Endothelial cell of umbilical vein (primary cell): ENCODE measurements at regions not wholly inside any gene's neighbourhood (a gene's known extent, or its start where the extent isn't known, plus 50 kb on each side); places are given as distances from the start of the nearest gene placed in this dataset.

Experiments
- BruUV-seq: library from RNA; stranded (reverse); fragments of 400-500 nt; replicated peaks from 2 replicates; lab custom pipeline; 2021; lab: Mats Ljungman, UMichigan
- CTCF ChIA-PET: fragments of 300-600, 350-600 bp; sonication (Branson Sonifier 250); formaldehyde crosslinking; loops from one replicate; lab custom pipeline; 2021; ENCODE audit warnings: antibody characterized with exemption, inconsistent platforms; lab: Charles Lee
- POLR2A ChIA-PET: fragments of 300-600, 350-600 bp; sonication (Branson Sonifier 250); formaldehyde crosslinking; loops from one replicate; lab custom pipeline; 2021; ENCODE audit warnings: antibody characterized with exemption, inconsistent platforms; lab: Charles Lee
- DNase-seq: peaks from one replicate; pipeline ENCODE4 v3.0.0-alpha.2; 2011; ENCODE audit warnings: low read depth, low spot score
- FAIRE-seq: peaks from 2 replicates; lab custom pipeline; 2011; peaks lifted over from hg19 to GRCh38; lab: Jason Lieb, UNC
- H2AFZ ChIP-seq: 2 replicates; pipeline ENCODE4 v1.6.0; 2012; ENCODE audit warnings: low read depth, low read length, control low read depth, inconsistent platforms
- H3K27ac ChIP-seq: 2 replicates; pipeline ENCODE4 v1.5.1; 2011; ENCODE audit warnings: low read depth, mild to moderate bottlenecking, control low read depth, low read length, moderate library complexity; ENCODE audit not compliant: insufficient read depth
- H3K27me3 ChIP-seq, 2 experiments: 2 replicates each; pipeline versions ENCODE4 v1.6.0 to v1.6.1; 2011; ENCODE audit warnings: low read length in 2 of 2, mixed read lengths in 1 of 2; ENCODE audit not compliant: control insufficient read depth in 2 of 2, insufficient read depth in 2 of 2
- H3K36me3 ChIP-seq, 2 experiments: 2 replicates in 1 of 2; 3 replicates in 1 of 2; pipeline ENCODE4 v1.5.1; 2011; ENCODE audit warnings: low read length in 2 of 2, mild to moderate bottlenecking in 1 of 2, moderate library complexity in 1 of 2; ENCODE audit not compliant: control insufficient read depth in 2 of 2, insufficient read depth in 2 of 2; ENCODE audit errors: extremely low read depth in 1 of 2
- H3K4me1 ChIP-seq: 3 replicates; pipeline ENCODE4 v1.5.1; 2011; ENCODE audit warnings: mild to moderate bottlenecking, low read length; ENCODE audit not compliant: control insufficient read depth, insufficient read depth; ENCODE audit errors: extremely low read depth
- H3K4me2 ChIP-seq: 2 replicates; pipeline ENCODE4 v1.6.1; 2011; ENCODE audit warnings: low read length, control low read depth, mixed read lengths; ENCODE audit not compliant: insufficient read depth
- H3K4me3 ChIP-seq, 3 experiments: fragments of 200-600 bp in 1 of 3; sonication (generic), shearing (Covaris generic) in 1 of 3; replicated peaks in 1 of 3; 2 replicates each; pipeline ENCODE4 v1.5.1; 2011 to 2016; ENCODE audit warnings: control low read depth in 3 of 3, low read length in 3 of 3, mild to moderate bottlenecking in 2 of 3, inconsistent platforms in 1 of 3, low read depth in 1 of 3, moderate library complexity in 1 of 3; ENCODE audit not compliant: insufficient read depth in 1 of 3
- H3K79me2 ChIP-seq: 2 replicates; pipeline ENCODE4 v1.6.0; 2012; ENCODE audit warnings: low read length, inconsistent platforms; ENCODE audit not compliant: control insufficient read depth, insufficient read depth
- H3K9ac ChIP-seq: replicated peaks from 2 replicates; pipeline ENCODE3; 2011; ENCODE audit warnings: low read length, control low read depth; ENCODE audit not compliant: insufficient read depth; ENCODE audit errors: extremely low read depth
- H3K9me1 ChIP-seq: replicated peaks from 3 replicates; pipeline ENCODE4 v1.6.0; 2011; ENCODE audit warnings: mild to moderate bottlenecking, low read length; ENCODE audit not compliant: control insufficient read depth, insufficient read depth; ENCODE audit errors: extremely low read depth
- H3K9me3 ChIP-seq: replicated peaks from 2 replicates; pipeline ENCODE4 v1.5.1; 2012; ENCODE audit warnings: low read length, inconsistent platforms; ENCODE audit not compliant: control insufficient read depth, insufficient read depth
- H4K20me1 ChIP-seq: replicated peaks from 2 replicates; pipeline ENCODE3; 2011; ENCODE audit warnings: mild to moderate bottlenecking, low read length; ENCODE audit not compliant: control insufficient read depth, insufficient read depth; ENCODE audit errors: extremely low read depth
- CTCF ChIP-seq, 2 donors: IDR thresholded peaks; 1 replicate in 1 of 2; 2 replicates in 1 of 2; pipeline ENCODE4 v1.5.1; 2011; ENCODE audit warnings: low read length in 2 of 2, mild to moderate bottlenecking in 2 of 2, moderate library complexity in 2 of 2, control low read depth in 1 of 2, inconsistent platforms in 1 of 2, low read depth in 1 of 2; ENCODE audit not compliant: insufficient read depth in 1 of 2; ENCODE audit errors: extremely low read depth in 1 of 2
- EZH2 ChIP-seq: IDR thresholded peaks from 2 replicates; pipeline ENCODE4 v1.6.1; 2012; ENCODE audit warnings: borderline replicate concordance, low read depth, mild to moderate bottlenecking, moderate library complexity, low read length, inconsistent platforms; ENCODE audit not compliant: severe bottlenecking
- FOS ChIP-seq: IDR thresholded peaks from 2 replicates; pipeline ENCODE4 v1.6.1; 2011; ENCODE audit warnings: mild to moderate bottlenecking, low read length, moderate library complexity, borderline replicate concordance; ENCODE audit not compliant: insufficient read depth
- GATA2 ChIP-seq: IDR thresholded peaks from 2 replicates; pipeline ENCODE4 v1.7.0; 2011; ENCODE audit warnings: low read depth, mild to moderate bottlenecking, moderate library complexity, mixed read lengths, low read length; ENCODE audit not compliant: insufficient read length, insufficient read depth
- JUN ChIP-seq: IDR thresholded peaks from 2 replicates; pipeline ENCODE4 v1.6.1; 2011; ENCODE audit warnings: borderline replicate concordance, low read depth; ENCODE audit not compliant: insufficient read length, insufficient read depth
- MAX ChIP-seq: IDR thresholded peaks from 2 replicates; pipeline ENCODE4 v1.6.1; 2011; ENCODE audit not compliant: insufficient read depth, insufficient read length
- MYC ChIP-seq: IDR thresholded peaks from one replicate; pipeline ENCODE4 v1.6.1; 2011; ENCODE audit warnings: mild to moderate bottlenecking, low read depth, low read length
- POLR2A ChIP-seq: IDR thresholded peaks from 2 replicates; pipeline ENCODE4 v1.6.1; 2012; ENCODE audit warnings: low read depth, mild to moderate bottlenecking, control low read depth, low read length
- POLR2AphosphoS5 ChIP-seq: IDR thresholded peaks from 2 replicates; pipeline ENCODE4 v1.6.1; 2012; ENCODE audit warnings: low read depth, mild to moderate bottlenecking, control low read depth, low read length, moderate library complexity; ENCODE audit not compliant: insufficient read depth
- dilution Hi-C: fragments of 300-500 bp; cut with MboI; formaldehyde crosslinking; loops from one replicate; pipeline ENCODE4 v1.15.0; 2019; ENCODE audit warnings: low sequenced_read_pairs; ENCODE audit not compliant: extremely low pct_ligation_motif_present
- intact Hi-C: fragments of 100-400 bp; cut with micrococcal nuclease; formaldehyde crosslinking; loops from one replicate; pipeline ENCODE4 v1.10.0; 2022

- Histone ChIP-seq H3K79me2 (no peaks in the 10 kb centered on the region), H2AFZ (no peak overlapping the region), H3K9me1 (no peaks in the 10 kb centered on the region), H3K36me3 (no peaks in the 10 kb centered on the region), H3K4me1 (peaks cover 11% of the 10 kb centered on the region), H3K4me2 (no peak overlapping the region), H3K27me3 (no peaks in the 10 kb centered on the region), H3K9me3 (no peaks in the 10 kb centered on the region), H3K4me3 (no peak overlapping the region), H3K9ac (no peak overlapping the region), H4K20me1 (no peaks in the 10 kb centered on the region), H3K27ac (no peak overlapping the region)
- no TSS peak for BruUV-seq
- intact Hi-C loops, result loop anchor here (5.0 to 10.0 kb wide), 4 partner anchors 45 to 238 kb away; no protein-coding TSS in a partner anchor
- ChIA-PET POLR2A (no interaction called here), CTCF (interaction anchor here (1.4 to 3.0 kb wide), 3 partner anchors 125 to 237 kb away, joined by 3 to 15 read pairs (median 4); partner anchors contain the start of gene MAMLD1)
- no peak for FAIRE-seq
- DNase-seq, result no peak
- no peak for TF ChIP-seq MAX
- TF ChIP-seq GATA2, result no peak
- no peak for TF ChIP-seq EZH2
- TF ChIP-seq FOS, result no peak
- TF ChIP-seq POLR2A, result no peak
- TF ChIP-seq MYC, result no peak
- no peak for TF ChIP-seq POLR2AphosphoS5
- TF ChIP-seq CTCF (IDR thresholded peaks at IDR 0.05; ENCODE audit: extremely low read depth in 1 of 2, insufficient read depth in 1 of 2, low read depth in 1 of 2, low read length in 2 of 2), result no peak
- TF ChIP-seq JUN, result no peak
- dilution Hi-C loops, result no loop called here
Observed at GRCh38 chrX:150199803-150200202, 163.3 kb upstream of the MAMLD1 start.
